RWPE1 (cell line): ENCODE measurements at regions not wholly inside any gene's neighbourhood (a gene's known extent, or its start where the extent isn't known, plus 50 kb on each side); places are given as distances from the start of the nearest gene placed in this dataset.

Source experiments
- CTCF ChIA-PET: fragments of 350-600 bp; sonication (Branson Sonifier 250); formaldehyde crosslinking; extraction: SDS; loops from one replicate; lab custom pipeline; 2021; lab: Yijun Ruan, JAX
- POLR2A ChIA-PET: fragments of 400-600 bp; formaldehyde crosslinking; extraction: SDS; loops from one replicate; lab custom pipeline; 2020; ENCODE audit warnings: antibody characterized with exemption; ENCODE audit not compliant: low non-redundant PET; lab: Yijun Ruan, JAX
- DNase-seq: peaks from one replicate; pipeline ENCODE4 v3.0.0; 2012; ENCODE audit warnings: low spot score
- H3K27ac ChIP-seq: fragments of 450-650 bp; 2 replicates; pipeline ENCODE4 v1.5.1; 2017
- TF ChIP-seq, protein P1 (sequence below): fragments of 450-650 bp; conservative IDR thresholded peaks from 2 replicates; pipeline ENCODE4 v1.5.1; 2017; ENCODE audit warnings: low read depth, mild to moderate bottlenecking

DNA sequence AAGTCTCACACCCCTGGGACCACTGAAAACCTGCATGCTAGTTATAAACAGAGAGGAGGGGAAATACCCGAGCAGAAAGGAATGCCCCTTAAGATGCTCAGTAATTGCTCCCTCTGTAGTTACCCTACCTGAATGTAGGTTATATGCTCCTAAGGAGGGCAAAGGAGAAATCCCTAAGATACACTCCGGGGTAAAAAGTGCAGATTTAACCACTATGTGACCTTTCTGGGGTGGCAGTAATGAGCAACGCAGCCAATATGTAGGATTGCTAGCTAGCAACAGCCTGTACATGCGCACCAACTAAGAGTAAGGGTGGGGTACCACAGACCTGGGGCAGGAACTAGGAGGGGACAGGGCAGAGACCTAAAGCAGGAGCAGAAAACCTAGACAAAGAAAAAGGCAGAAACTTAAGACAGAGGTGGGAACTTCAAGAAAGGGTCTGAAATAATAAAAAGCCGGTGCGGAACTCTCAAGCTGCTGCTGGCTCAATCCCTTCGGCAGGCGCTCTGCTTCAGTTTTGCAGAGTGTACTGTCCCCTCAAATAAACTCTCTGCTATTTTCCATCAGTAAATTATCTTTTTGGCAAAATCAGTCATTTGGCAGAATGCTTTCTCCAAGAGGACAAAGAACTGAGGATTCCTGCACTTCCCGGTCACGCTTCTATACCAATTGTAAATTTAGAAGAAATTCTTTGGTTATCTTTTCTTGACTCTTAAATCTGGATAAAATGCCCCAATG lies 823.8 kb downstream of the CDH11 start:
- no peak overlapping the region for H3K27ac ChIP-seq
- DNase-seq, result no peak
- POLR2A ChIA-PET, result no interaction called here
- CTCF ChIA-PET, result no interaction called here
- TF ChIP-seq, protein P1, sequence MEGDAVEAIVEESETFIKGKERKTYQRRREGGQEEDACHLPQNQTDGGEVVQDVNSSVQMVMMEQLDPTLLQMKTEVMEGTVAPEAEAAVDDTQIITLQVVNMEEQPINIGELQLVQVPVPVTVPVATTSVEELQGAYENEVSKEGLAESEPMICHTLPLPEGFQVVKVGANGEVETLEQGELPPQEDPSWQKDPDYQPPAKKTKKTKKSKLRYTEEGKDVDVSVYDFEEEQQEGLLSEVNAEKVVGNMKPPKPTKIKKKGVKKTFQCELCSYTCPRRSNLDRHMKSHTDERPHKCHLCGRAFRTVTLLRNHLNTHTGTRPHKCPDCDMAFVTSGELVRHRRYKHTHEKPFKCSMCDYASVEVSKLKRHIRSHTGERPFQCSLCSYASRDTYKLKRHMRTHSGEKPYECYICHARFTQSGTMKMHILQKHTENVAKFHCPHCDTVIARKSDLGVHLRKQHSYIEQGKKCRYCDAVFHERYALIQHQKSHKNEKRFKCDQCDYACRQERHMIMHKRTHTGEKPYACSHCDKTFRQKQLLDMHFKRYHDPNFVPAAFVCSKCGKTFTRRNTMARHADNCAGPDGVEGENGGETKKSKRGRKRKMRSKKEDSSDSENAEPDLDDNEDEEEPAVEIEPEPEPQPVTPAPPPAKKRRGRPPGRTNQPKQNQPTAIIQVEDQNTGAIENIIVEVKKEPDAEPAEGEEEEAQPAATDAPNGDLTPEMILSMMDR, result no peak

DNA sequence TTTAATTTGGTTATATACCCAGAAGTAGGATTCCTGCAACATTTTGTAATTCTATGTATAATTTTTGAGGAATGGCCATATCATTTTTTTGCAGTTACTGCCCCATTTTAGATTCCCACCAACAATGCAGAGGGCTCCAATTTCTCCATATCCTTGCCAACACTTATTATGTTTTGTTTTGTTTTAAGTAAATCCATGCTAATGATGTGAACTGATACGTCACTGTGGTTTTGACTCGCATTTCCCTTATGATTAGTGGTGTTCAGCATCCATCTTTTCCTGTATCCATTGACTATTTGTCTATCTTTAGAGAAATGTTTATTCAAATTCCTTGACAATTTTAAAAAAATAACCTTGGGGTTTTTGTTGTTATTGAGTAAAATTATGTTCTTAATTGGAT lies 826.4 kb downstream of the CDH11 start:
- CTCF ChIA-PET, result no interaction called here
- POLR2A ChIA-PET, result no interaction called here
- DNase-seq, result no peak
- H3K27ac ChIP-seq, result no peak overlapping the region
- TF ChIP-seq, protein P1, result no peak

DNA sequence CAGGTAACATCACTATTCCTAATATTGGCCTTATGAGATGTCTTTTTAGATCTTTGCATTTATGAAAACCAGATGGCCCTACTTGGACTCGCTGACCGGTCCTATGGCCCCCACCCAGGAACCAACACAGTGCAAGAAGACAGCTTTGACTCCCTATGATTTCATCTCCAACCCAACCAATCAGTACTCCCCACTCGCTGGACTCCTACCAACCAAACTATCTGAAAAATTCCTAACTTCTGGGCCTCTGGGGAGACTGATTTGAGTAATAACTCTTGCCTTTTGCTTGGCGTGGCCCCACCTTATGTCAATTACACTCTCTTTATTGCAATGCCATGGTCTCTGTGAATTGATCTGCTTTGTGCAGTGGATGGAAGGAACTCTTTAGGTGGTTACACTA lies 828.9 kb downstream of the CDH11 start:
- H3K27ac ChIP-seq, result no peak overlapping the region
- TF ChIP-seq, protein P1, result no peak
- CTCF ChIA-PET, result no interaction called here
- DNase-seq, result no peak
- POLR2A ChIA-PET, result no interaction called here

DNA sequence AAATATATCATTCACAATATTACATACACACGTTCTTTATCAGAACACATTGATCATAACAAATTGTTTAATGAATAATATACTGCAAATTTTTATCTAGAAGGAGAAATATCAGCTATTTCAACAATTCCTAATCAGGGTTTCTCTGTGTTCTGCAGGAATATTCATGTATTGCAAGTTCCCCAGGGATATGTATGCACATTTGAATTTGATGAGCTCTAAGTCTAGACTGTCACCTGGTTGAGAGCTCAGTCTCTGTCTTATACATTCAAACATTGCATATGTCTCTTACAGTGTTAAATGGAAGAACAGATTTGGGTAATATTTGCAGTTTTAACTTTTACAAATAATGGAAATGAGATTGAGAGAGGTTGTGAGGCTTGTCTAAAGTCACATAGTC lies 829.7 kb downstream of the CDH11 start:
- ChIA-PET CTCF (interaction anchor here (0.5 to 0.7 kb wide), 2 partner anchors 107 to 297 kb away, joined by 3 read pairs; no protein-coding TSS in a partner anchor), POLR2A (no interaction called here)
- DNase-seq, result no peak
- TF ChIP-seq, protein P1, result no peak
- no peak overlapping the region for H3K27ac ChIP-seq

DNA sequence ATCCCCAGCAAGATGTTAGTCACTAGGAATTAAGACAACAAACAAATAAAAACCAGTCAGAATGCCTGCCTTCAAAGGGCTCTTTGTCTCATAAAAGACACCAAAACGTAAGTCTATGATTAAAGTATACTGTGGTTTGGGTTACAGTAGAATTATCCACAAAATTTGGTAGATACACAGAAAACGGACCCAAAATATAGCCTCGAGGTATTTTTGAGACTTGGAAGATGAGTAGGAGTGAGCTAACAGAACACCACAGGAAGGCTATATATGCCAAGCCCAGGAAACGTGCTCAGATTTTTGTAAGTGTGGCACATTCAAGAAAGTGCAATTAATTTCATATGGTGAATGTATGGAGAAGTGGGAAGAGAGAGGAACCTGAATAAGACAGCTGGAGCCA lies 831.4 kb downstream of the CDH11 start:
- no peak for DNase-seq
- H3K27ac ChIP-seq, result no peak overlapping the region
- ChIA-PET POLR2A (no interaction called here), CTCF (no interaction called here)
- TF ChIP-seq, protein P1, result no peak

DNA sequence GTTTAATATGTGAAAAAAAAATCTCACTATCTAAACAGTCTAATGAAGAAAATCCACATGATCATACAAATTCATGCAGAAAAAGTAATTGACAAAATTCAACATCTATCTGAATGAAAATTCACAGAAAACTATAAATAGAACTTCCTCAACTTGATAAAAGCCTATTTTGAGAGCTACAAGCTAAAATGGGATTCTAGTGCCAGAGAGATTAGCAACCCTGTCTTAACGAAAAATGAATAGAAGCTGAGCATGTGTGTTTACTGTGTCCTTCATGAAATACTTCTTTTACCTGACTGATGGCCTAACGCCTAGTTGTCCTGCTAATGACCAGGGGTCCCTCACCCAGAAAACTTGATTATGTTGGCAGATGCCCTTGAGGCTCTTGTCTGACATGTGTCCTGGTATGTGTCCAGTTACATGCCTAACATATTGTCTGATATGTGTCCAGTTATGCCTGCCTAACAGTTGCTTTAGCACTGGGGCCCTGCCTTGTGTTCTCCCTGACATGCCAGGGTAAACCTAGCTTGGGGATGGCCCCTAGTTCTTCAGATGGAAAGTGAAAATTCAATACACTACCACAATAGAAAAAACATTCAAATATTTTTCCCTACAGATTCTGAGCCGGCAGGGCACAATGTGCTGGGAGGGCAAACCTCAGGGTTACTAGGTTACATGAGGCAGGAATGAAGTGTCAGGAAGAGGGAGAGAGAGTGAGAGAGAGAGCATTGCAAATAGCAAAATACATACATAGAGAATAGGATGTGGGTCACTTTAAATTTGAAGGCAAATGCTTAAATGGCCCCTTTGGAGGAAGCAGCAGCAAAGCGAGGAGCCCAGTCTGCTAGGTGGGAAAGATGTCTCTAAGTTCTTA lies 834.0 kb downstream of the CDH11 start:
- CTCF ChIA-PET, result interaction anchor here (0.6 to 0.7 kb wide), 2 partner anchors 39 to 56 kb away, joined by 3 to 5 read pairs; no protein-coding TSS in a partner anchor
- H3K27ac ChIP-seq, result no peak overlapping the region
- POLR2A ChIA-PET, result no interaction called here
- TF ChIP-seq, protein P1, result no peak
- no peak for DNase-seq
